NCI-H128 (cell line): ENCODE measurements at regions not wholly inside any gene's neighbourhood (a gene's known extent, or its start where the extent isn't known, plus 50 kb on each side); places are given as distances from the start of the nearest gene placed in this dataset.

Experiments used
- DNase-seq: peaks from one replicate; lab custom pipeline; 2025; ENCODE audit not compliant: unreplicated experiment; lab: John Stamatoyannopoulos, UW

DNA sequence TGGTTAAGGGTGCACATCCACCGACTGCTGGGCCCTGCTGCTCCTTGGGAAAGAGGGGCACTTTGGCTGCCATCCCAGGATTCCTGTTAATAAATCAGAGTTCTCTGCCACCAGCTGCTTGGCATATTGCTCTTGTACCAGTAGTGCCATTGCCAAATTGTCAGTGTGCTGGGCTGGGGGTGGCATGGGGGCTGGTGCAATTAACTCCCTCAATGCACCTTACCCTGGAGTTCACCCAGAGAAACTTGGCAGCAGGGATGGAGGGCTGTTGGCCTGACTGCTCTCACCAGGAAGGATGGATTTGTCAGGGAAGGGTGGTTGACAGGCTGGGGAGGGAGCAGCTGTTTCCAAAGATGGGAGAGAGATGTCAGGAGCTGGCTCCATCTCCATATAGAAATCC, 94.6 kb upstream of the SKOR2 start:
- DNase-seq: no peak

DNA sequence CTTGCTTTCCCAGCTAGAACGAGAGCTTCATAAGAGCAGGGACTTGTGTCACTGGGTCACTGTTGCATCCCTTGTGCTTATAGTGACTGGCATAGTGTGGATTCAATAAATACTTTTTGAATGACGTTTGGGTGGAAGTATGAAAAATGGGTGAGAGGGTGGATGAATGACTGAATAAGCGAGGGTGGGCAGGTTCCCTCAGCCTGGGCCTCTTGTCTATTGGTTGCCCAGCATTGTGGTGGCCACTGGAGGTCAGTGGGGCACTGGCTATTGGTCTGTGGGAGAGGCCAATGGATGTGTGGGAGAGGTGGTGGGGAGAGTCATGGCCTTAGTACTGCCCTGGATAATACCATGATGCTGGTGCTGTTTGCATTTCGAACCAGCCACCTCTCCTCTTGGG, 93.8 kb upstream of the SKOR2 start:
- no peak for DNase-seq

DNA sequence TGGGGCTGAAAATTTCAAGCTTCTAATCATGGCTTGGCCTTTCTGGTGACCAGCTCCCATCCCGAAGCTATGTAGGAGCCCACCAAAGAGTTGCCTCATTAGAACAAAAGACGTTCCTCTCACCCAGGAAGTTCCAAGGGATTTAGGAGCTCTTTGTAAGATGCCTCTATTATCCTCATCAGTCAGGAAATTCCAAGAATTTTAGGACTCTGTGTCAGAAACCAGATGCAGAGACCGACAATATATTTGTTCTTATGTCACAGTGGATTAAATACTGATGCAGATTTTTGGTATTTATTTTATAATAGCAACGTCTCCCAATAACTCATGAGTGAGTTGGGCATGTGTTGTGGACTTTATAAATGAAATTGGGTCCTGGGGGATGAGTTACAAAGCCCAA, 91.8 kb upstream of the SKOR2 start:
- no peak for DNase-seq

DNA sequence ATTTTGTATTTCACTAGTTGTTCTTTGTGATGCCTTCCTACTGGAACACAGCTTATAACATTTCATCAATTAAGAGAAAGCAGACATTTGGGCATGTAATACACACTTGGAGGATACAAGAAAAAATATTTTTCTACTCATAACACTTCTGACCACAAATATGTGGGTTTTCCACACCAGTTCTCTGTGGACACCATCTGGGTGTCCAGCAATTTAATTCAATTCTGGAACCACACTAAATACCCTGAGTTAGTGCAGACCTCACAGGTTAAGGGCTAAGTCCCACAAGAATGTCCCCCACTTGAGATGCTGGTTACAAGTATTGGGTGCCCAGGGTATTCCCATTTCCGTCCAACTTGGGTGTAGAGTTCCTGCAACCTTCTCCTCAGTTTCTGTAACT, 91.1 kb upstream of the SKOR2 start:
- no peak for DNase-seq

DNA sequence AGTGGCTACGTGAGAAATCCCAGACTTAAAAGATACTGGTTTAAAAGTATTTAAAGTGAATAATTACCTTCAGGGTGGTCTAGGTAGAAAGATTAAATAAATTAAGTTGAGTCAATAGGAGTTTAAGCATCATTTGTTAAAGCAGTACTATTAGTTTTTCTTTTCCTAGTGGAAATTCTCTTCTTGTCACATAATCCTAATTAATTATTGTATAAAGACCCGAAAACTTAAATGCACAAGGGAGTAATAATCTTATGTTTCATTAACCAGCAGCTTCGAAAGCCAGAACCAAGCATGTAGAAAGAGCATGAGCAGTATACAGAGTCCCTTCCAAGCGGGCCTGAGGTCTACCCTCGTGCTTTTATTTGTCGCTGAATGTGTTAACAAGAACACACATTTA, 90.2 kb upstream of the SKOR2 start:
- no peak for DNase-seq

DNA sequence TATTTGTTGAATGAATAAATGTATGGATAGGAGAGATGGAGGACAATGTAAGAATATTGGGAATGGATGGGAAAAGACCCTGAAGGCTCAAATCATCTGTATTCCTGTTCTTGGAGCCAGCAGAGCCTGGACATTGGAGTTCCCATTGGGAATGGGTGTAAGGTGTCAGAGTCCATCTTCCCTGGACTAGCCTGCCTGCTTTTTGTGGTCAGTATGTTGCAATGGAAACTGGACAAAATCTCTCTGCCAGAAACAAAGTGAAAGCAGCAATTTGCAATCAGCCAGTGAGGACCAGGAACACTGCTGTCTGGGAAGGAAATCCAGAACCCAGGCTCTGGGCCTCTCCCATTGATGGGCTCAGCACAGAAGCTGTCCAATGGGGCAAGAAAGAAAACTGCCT, 83.5 kb upstream of the SKOR2 start:
- no peak for DNase-seq

DNA sequence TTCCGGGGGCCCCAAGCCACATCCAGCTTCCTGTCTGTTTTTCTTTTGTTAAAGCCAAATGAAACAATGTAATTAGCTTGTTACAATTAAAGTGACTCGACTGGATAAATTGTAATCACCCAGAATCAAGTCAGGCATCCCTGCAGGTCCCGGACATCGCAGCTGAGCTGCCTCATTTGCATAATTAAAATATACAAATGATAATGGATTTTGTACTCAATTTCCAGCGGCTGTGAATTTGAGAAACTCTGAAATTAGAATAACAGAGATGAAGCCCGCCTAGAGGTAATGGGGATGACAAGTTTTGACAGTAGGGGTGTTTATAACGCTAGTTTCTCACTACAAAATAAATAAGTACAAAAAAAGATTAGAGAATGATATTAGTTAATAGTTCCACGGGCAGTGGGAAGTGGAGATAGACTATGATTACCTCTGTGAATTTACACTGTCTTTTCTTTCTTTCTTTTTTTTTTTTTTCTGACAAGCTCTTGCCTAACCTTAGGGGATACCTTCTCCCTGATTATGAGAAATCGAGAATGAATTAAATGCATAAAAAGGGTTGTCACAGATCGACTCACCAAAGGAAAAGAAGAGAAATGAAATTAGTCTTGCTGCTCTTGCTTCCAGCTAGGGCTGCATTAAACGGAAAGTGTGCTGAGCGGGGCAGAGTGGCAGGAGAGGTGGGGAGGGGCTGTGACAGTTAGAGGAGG, 82.6 kb upstream of the SKOR2 start:
- no peak for DNase-seq

DNA sequence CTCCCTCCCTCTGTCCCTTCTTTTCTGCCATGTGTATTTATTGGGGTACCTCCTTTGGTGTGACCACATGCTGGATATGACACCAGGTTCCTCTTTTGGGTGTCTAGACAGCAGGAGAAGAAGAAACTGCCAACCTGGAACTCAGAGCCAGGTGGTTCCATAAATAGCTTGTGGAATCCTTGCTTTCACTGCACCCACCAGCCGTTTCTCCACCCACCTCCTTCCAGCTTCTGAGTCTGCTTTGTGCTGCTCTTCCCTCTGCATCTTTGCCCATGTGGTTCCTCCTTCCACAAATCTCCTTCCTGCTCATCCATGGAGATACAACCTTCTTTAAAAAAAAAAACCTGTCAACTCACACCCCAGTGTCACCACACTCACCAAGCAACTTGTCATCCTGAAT, 80.2 kb upstream of the SKOR2 start:
- no peak for DNase-seq

DNA sequence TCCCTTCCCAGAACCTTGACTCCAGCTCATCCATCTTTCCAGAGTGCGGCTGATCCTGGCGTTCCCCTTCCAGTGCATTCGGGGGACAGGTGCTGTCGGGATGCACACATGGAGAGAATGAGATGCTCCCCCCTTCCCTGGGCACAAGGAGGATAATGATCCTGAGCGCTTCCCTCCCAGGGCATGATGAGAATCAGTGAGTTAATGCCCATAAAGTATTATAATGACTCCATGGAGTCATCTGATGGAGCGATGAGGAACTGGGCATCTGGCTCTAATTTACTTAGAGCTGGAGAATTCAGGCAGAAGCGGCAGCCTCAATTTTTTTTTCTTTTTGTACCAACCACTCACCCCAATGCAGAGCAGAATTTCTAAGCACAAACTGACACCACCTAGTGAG, 79.6 kb upstream of the SKOR2 start:
- no peak for DNase-seq

DNA sequence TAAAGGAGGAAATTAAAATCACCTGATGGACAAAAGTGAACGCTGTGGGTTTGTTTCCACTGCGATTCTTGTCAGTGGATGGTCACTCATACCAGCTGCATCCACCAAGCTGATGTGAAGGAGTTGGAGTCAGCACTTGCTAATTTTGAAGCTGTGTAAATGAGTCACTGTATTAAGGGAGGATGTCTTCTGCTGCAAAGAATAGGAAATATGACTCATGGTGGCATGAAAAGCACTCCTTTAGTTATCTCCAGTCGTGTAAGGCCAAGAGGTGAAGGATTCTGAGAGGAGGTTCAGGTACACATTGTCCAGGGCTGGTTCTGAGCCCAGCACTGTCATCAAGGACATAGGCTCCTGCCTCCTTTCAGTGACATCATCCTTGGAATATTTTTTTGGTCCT, 71.7 kb upstream of the SKOR2 start:
- no peak for DNase-seq

DNA sequence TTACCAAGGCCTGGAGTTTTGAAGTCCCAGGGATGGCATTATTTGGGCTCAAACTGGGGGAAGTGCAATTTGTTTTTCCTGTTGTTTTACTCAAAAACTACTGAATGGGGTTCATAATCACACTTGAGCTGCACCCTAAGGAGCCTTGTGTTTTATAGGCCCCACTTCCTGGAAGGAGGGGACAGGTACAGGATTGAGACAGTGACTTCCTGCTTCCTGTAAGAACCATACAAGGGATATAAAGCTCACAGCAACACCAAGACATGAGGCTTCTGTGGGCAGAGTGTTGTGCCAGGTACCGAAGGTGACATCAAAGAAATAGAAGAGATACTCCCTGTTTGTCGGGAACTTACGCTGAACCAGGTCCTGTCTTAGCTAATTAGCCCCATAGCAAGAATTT, 70.4 kb upstream of the SKOR2 start:
- DNase-seq: no peak

DNA sequence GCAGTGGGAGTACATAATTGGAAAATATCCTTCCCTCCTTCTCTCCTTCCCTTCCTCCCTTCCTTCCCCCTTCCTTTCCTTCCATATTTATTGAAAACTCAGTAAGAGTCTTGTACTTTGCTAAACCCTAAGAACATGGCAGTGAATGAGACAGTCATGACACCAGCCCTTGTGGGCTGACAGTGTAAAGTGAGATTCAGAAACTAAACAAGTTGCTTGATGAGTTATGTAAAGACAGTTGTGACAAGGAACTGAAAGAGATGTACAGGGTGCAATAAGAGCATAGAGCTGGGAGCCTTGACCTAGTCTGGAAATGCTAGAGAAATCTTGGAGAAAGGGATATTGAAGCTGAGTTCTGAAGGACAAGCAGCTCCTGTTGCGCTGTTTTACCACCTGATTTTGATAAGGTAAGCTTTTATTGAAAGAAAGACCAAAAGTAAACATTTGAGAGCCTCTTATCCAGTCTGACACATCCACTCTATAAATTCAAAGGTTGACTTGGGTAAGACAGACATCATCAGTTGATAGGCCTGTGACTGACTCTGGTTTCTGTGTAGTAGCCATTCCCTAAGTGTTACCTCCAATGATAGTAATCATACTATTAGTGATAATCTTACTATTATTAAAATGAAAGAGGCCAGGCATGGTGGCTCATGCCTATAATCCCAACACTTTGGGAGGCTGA, 66.5 kb upstream of the SKOR2 start:
- no peak for DNase-seq

DNA sequence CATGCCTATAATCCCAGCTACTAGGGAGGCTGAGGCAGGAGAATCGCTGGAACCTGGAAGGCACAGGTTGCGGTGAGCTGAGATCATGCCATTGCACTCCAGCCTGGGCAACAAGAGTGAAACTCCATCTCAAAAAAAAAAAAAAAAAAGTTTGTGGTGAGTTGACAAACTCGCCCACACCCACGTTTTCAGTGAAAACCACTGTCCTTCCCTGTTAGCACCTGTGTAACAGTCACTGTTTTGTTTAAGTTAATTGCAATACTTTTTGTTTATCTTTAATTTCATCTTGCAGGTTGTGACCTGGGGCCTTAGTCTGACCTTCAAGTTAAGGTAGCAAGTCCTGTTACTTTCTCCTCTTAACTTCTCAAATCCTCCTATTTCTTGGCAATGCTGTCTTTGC, 65.5 kb upstream of the SKOR2 start:
- DNase-seq: no peak

DNA sequence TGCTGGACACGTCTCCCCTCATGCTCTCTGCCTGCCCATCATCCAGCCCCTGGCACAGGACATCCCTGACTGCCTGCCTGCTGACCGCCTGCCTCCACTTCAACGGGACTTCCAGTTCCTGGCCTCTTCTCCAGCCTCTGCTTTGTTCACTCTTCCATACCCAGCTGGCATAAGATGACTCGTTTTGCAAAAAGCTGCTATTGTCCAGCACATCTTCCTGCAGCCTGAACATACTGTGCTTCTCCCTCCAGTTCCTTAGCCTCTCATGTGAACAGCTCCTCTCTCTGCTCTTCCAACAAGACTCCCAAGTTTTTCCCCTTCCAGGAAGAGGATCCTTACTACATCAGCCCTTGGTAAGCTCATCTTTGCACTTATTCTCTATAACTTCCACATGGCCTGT, 62.4 kb upstream of the SKOR2 start:
- no peak for DNase-seq

DNA sequence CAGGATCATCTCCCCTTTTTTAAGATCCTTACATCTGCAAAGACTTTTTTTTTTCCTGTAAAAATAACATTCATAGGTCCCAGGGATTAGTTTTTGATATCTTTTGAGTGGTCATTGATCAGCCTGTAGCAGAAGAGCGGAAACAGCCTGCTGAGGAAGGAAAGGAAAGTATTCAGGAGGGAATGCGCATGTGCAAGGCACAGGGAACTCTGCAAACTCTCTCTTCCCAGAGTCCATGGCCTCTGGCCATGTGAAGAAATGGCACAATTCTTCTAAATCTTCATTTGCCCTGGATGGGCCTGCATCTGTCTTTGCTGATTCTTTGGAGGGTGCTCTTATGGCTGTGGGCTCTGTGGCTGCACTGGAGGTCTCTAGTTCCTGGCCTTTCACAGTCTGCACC, 60.1 kb upstream of the SKOR2 start:
- no peak for DNase-seq
